Tibial nerve (tissue), 4 donors: ENCODE measurements at regions not wholly inside any gene's neighbourhood (a gene's known extent, or its start where the extent isn't known, plus 50 kb on each side); places are given as distances from the start of the nearest gene placed in this dataset.

Source experiments
- DNase-seq, 2 donors: peaks; one replicate each; pipeline ENCODE4 v3.0.0-alpha.2; 2019; ENCODE audit warnings: low spot score in 2 of 2
- H3K27ac ChIP-seq, 4 donors: fragments of 200-600 bp; sonication (generic) in 3 of 4; one replicate each; pipeline ENCODE4 v1.5.1; 2017 to 2019; ENCODE audit warnings: mild to moderate bottlenecking in 1 of 4
- H3K27me3 ChIP-seq, 2 donors: fragments of 200-600 bp; sonication (generic) in 1 of 2; one replicate each; pipeline versions ENCODE4 v1.5.1 to v1.6.0; 2017 to 2019
- H3K36me3 ChIP-seq, 3 donors: fragments of 200-600 bp; sonication (generic); one replicate each; pipeline ENCODE4 v1.5.1; 2018 to 2019
- H3K4me1 ChIP-seq, 4 donors: fragments of 200-600 bp; sonication (generic) in 3 of 4; one replicate each; pipeline ENCODE4 v1.5.1; 2017 to 2019
- H3K4me3 ChIP-seq, 4 donors: fragments of 200-600 bp; sonication (generic) in 3 of 4; one replicate each; pipeline ENCODE4 v1.5.1; 2017 to 2019; ENCODE audit warnings: mild to moderate bottlenecking in 1 of 4, moderate library complexity in 1 of 4
- H3K9me3 ChIP-seq, 4 donors: fragments of 200-600 bp; sonication (generic) in 3 of 4; one replicate each; pipeline ENCODE4 v1.5.1; 2017 to 2019
- EP300 ChIP-seq, 2 donors: sonication (generic); formaldehyde crosslinking; IDR thresholded peaks; one replicate each; pipeline ENCODE4 v1.6.1; 2017; ENCODE audit warnings: antibody characterized with exemption in 2 of 2, mild to moderate bottlenecking in 1 of 2
- POLR2A ChIP-seq, 2 donors: fragments of 450-650 bp; IDR thresholded peaks; one replicate each; pipeline ENCODE4 v1.6.1; 2017; ENCODE audit warnings: antibody characterized with exemption in 2 of 2, mild to moderate bottlenecking in 2 of 2, moderate library complexity in 2 of 2
- WGBS, 2 donors: methylation state at CpG; one replicate each; pipeline ENCODE4 v1.1.5; 2018; 5-methylcytosine and 5-hydroxymethylcytosine counted together
- TF ChIP-seq, protein P1 (sequence below), 5 experiments: fragments of 200-600 bp in 3 of 5; fragments of 450-650 bp in 2 of 5; sonication (generic) in 3 of 5; IDR thresholded peaks; one replicate each; pipeline ENCODE4 v1.5.1; 2016 to 2019; ENCODE audit warnings: antibody characterized with exemption in 5 of 5, mild to moderate bottlenecking in 3 of 5, moderate library complexity in 2 of 5

DNA sequence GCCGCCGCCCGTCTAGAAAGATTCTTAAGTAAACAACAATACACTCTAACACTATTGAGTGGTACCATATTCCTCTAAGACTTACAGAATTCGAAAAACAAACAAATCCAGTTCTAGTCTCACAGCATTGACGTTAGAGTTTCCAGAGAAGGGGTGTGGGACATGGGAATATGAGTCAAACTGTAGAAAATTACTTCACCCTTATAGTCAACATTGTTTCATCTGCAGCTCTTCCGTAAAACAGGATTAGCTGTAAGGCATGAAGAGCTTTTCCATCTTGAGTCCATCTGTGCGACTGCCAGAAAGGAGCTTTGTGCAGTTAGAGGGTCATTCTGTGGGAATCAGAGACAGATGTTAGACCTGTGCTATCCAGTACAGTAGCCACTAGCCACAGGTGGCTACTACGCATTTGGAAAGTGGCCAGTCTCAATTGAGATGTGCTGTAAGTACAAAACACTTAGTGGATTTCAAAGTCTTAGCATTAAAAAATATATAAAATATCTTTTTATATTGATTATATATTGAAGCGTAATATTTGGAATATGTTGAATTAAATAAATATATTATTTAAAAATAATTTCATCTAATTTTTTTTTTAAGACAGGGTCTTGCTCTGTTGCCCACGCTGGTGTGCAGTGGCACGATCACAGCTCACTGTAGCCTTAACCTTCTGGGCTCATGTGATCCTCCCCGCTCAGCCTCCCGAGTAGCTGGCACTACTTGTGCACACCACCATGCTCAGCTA, 79.8 kb upstream of the MPP7 start:
- Histone ChIP-seq H3K4me1 (peaks cover 0 to 4% (median 0%) of the 10 kb centered on the region in 4 donors), H3K27me3 (no peaks in the 10 kb centered on the region), H3K27ac (no peak overlapping the region), H3K9me3 (no peaks in the 10 kb centered on the region), H3K4me3 (no peak overlapping the region), H3K36me3 (no peaks in the 10 kb centered on the region)
- WGBS, 2 donors, result 63 to 65% methylated on average over 13 of the region's 13 CpGs
- DNase-seq, result no peak
- no peak for TF ChIP-seq EP300 (IDR thresholded peaks at IDR 0.05)
- TF ChIP-seq, protein P1, sequence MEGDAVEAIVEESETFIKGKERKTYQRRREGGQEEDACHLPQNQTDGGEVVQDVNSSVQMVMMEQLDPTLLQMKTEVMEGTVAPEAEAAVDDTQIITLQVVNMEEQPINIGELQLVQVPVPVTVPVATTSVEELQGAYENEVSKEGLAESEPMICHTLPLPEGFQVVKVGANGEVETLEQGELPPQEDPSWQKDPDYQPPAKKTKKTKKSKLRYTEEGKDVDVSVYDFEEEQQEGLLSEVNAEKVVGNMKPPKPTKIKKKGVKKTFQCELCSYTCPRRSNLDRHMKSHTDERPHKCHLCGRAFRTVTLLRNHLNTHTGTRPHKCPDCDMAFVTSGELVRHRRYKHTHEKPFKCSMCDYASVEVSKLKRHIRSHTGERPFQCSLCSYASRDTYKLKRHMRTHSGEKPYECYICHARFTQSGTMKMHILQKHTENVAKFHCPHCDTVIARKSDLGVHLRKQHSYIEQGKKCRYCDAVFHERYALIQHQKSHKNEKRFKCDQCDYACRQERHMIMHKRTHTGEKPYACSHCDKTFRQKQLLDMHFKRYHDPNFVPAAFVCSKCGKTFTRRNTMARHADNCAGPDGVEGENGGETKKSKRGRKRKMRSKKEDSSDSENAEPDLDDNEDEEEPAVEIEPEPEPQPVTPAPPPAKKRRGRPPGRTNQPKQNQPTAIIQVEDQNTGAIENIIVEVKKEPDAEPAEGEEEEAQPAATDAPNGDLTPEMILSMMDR (IDR thresholded peaks at IDR 0.05), result no peak
- TF ChIP-seq POLR2A (IDR thresholded peaks at IDR 0.05), result no peak

DNA sequence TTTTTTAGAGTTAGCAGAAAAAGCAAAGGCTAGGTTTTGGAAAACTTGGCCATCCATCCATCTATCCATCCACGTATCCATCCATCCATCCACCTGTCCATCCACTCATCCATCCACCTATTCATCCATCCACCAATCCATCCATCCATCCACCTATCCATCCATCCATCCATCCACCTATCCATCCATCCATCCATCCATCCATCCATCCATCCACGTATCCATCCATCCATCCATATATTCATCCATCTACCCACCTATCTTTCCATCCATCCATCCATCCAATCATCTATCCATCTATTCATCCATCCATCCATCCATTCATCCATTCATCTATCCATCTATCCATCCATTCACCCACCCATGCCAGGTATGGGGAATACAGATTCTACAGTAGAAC, 81.7 kb upstream of the MPP7 start:
- Histone ChIP-seq H3K4me1 (peaks cover 0 to 4% (median 0%) of the 10 kb centered on the region in 4 donors), H3K9me3 (no peaks in the 10 kb centered on the region), H3K36me3 (no peaks in the 10 kb centered on the region), H3K27me3 (no peaks in the 10 kb centered on the region), H3K27ac (no peak overlapping the region), H3K4me3 (no peak overlapping the region)
- 91% methylated on average over 2 of the region's 2 CpGs for WGBS, 2 donors
- DNase-seq, result no peak
- TF ChIP-seq, protein P1 (IDR thresholded peaks at IDR 0.05), result no peak

DNA sequence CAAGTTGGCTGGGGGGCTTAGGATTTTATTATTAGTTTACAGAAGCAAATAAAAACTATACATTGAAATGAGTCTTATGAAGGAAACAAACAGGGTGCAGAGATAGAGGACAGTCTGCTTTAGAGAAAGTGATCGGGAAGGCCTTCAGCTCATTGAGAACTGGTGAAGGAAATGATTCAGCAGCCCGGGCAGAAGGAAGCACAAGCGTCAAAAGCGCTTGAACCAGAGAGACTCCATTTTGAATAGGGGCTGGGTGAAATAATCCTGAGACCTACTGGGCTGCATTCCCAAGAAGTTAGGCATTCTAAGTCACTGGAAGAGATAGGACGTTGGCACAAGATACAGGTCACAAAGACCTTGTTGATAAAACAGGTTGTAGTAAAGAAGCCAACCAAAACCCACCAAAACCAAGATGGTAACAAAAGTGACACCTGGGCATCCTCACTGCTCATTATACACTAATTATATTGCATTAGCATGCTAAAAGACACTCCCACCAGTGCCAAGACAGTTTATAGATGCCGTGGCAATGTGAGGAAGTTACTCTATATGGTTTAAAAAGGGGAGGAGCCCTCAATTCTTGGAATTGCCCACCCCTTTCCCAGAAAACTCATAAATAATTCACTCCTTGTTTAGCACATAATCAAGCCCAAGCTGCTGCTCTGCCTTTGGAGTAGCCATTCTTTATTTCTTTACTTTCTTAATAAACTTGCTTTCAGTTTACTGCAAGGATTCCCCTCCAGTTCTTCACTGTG, 83.1 kb upstream of the MPP7 start:
- Histone ChIP-seq H3K9me3 (no peaks in the 10 kb centered on the region), H3K27me3 (no peaks in the 10 kb centered on the region), H3K27ac (no peak overlapping the region), H3K4me1 (peaks cover 0 to 4% (median 0%) of the 10 kb centered on the region in 4 donors), H3K36me3 (no peaks in the 10 kb centered on the region), H3K4me3 (no peak overlapping the region)
- TF ChIP-seq POLR2A (IDR thresholded peaks at IDR 0.05) (no peak), EP300 (IDR thresholded peaks at IDR 0.05) (no peak)
- TF ChIP-seq, protein P1 (IDR thresholded peaks at IDR 0.05), result no peak
- no peak for DNase-seq
- 76 to 87% methylated on average over 6 of the region's 6 CpGs for WGBS, 2 donors

DNA sequence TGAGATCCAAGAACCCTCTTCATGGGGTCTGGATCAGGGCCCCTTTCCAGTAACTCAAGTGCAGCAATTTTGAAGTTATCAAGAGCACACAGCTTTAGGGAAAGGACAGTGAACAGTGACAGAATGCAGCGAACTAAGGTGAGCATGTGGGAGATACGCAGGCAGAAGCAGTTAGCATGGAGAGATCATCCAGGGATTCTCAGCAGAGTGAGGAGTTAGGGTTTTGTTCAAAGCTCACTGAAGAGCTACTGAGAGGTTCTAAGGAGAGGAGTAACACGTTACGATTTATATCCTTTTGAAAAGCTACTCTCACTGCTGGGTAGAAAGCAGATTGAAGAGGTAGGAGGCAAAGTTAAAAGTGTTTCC, 83.6 kb upstream of the MPP7 start:
- H3K27me3 ChIP-seq, result no peaks in the 10 kb centered on the region
- no peak for DNase-seq
- WGBS, 2 donors, result 59 to 70% methylated on average over 4 of the region's 4 CpGs
- TF ChIP-seq POLR2A (IDR thresholded peaks at IDR 0.05) (no peak), EP300 (IDR thresholded peaks at IDR 0.05) (no peak)
- H3K27ac ChIP-seq, result no peak overlapping the region
- no peaks in the 10 kb centered on the region for H3K36me3 ChIP-seq
- H3K4me3 ChIP-seq, result no peak overlapping the region
- H3K9me3 ChIP-seq, result no peaks in the 10 kb centered on the region
- H3K4me1 ChIP-seq, result peaks cover 0 to 4% (median 0%) of the 10 kb centered on the region in 4 donors

DNA sequence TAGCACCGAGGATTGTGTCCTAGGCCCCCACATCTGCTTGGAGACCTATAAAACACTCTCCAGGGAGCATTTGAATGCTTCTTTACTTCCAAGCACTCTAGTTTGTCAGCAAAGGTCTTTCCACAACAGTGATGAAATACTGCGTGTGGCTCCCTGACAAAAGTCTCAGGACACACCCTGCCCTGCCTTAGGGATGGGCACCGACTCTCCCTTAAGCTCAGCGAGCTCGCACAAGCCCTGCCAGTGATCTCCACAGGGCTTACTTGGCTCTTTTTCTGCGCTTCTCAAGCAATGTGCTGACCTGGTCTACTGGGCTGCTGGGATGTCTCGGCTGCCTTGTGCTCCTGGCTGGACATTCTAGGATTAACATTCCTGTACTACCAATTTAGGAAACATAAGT, 84.3 kb upstream of the MPP7 start:
- 70 to 80% methylated on average over 7 of the region's 7 CpGs for WGBS, 2 donors
- Histone ChIP-seq H3K9me3 (no peaks in the 10 kb centered on the region), H3K4me1 (peaks cover 0 to under 1% (median 0%) of the 10 kb centered on the region in 4 donors), H3K4me3 (no peak overlapping the region), H3K36me3 (no peaks in the 10 kb centered on the region), H3K27ac (peak overlapping the region in 1 of 4 donors; percentile 13), H3K27me3 (no peaks in the 10 kb centered on the region)
- TF ChIP-seq, protein P1 (IDR thresholded peaks at IDR 0.05), result no peak
- TF ChIP-seq POLR2A (IDR thresholded peaks at IDR 0.05) (no peak), EP300 (IDR thresholded peaks at IDR 0.05) (peak in 1 of 2 donors; percentile 12)
- DNase-seq, result no peak
